Erythroblast (primary cell): ENCODE measurements at regions not wholly inside any gene's neighbourhood (a gene's known extent, or its start where the extent isn't known, plus 50 kb on each side); places are given as distances from the start of the nearest gene placed in this dataset.

Experiments
- GATA1 ChIP-seq: IDR thresholded peaks from 2 replicates; pipeline ENCODE4 v1.6.1; 2011; ENCODE audit warnings: low read depth, mild to moderate bottlenecking, control low read depth, low read length, moderate library complexity
- POLR2A ChIP-seq: IDR thresholded peaks from 2 replicates; pipeline ENCODE4 v1.6.1; 2011; ENCODE audit warnings: mild to moderate bottlenecking, low read length

GRCh38 chr5:135222771-135223170, 176.3 kb downstream of the MACROH2A1 start:
- TF ChIP-seq POLR2A (no peak), GATA1 (no peak)
